ENCODE measurements at regions not wholly inside any gene's neighbourhood (a gene's known extent, or its start where the extent isn't known, plus 50 kb on each side); places are given as distances from the start of the nearest gene placed in this dataset.

DNA sequence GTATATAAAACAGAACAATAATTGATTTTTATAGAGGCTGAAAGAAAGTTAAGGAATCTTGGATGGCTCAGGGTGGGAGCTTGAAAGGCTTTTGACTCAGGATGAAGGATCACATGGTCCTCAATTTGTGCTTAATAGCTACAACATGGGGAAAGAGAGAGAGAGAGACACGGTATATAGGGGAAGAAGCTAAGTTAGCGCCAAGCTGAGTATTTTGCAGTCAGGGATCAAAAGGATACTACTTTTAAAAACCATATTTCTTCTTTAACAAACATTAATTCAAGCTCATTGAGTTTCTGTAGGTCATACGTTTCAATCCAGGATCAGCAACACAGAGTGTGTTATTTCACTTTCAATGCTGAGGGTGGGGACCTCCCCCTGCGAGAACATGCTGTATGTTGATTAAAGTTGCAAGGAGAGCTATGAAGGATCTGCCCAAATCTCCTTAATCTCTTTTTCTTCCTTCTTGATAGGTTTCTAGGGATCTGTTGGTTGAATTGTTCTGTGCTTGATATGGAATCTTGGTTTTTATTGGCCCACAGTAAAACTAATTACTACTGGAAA, 133.1 kb upstream of the NUDT4 start (continued):
- TF ChIP-seq ZNF462 (CRISPR knock-in tag; IDR thresholded peaks at IDR 0.05) (no peak), REST (IDR thresholded peaks at IDR 0.05; ENCODE audit: unreplicated experiment) (no peak), JUNB (IDR thresholded peaks at IDR 0.05; ENCODE audit: unreplicated experiment) (no peak), ZNF331 (CRISPR knock-in tag; IDR thresholded peaks at IDR 0.05; ENCODE audit: low read depth) (no peak), CTCF (conservative IDR thresholded peaks at IDR 0.05; ENCODE audit: low read depth in 2 of 2) (no peak), ZNF114 (CRISPR knock-in tag; IDR thresholded peaks at IDR 0.05) (no peak)
